GM18499 (cell line): ENCODE measurements at regions not wholly inside any gene's neighbourhood (a gene's known extent, or its start where the extent isn't known, plus 50 kb on each side); places are given as distances from the start of the nearest gene placed in this dataset.
"Not testable (repeated sequence)": the region's sequence is repeated elsewhere in the genome, so short reads cannot be mapped to it uniquely, and the experiment has no call there.

Experiments
- ATAC-seq: cut with Tn5 transposase; IDR thresholded peaks from one replicate; pipeline ENCODE4 v1.9.1; 2021; ENCODE audit warnings: moderate number of reproducible peaks; ENCODE audit not compliant: insufficient read depth, unreplicated experiment

- no peak for ATAC-seq
Observed at GRCh38 chr13:111654531-111654930, 334.1 kb downstream of the TEX29 start.

DNA sequence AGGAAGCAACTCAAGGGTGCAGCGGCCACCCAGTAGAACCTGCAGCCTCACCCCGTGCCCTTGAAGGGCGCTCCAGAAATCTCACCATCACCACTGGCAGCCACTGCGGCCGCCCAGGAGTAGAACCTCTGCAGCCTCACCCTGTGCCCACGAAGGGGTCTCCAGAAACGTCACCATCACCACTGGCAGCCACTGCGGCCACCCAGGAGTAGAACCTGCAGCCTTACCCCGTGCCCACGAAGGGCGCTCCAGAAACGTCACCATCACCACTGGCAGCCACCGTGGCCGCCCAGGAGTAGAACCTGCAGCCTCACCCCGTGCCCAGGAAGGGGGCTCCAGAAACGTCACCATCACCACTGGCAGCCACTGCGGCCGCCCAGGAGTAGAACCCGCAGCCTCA lies 336.0 kb downstream of the TEX29 start:
- ATAC-seq: no peak

DNA sequence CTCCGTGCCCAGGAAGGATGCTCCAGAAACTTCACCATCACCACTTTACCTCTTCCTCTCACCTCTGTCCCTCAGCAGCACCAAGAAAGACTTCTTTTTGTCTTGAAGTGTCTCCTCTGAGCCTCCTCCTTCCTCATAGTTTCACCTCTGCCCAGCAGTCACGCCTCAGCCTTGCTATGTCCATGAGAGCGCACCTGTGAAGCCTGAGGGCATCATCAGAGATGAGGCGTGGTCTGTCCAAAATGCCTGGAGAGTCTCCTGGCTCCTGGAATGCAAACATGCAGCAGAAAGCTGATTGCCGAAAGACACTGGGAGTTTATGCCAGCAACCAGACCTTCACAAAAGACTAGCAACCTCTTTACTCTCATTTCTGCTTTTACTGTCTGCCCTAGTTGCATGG lies 336.6 kb downstream of the TEX29 start:
- no peak for ATAC-seq

DNA sequence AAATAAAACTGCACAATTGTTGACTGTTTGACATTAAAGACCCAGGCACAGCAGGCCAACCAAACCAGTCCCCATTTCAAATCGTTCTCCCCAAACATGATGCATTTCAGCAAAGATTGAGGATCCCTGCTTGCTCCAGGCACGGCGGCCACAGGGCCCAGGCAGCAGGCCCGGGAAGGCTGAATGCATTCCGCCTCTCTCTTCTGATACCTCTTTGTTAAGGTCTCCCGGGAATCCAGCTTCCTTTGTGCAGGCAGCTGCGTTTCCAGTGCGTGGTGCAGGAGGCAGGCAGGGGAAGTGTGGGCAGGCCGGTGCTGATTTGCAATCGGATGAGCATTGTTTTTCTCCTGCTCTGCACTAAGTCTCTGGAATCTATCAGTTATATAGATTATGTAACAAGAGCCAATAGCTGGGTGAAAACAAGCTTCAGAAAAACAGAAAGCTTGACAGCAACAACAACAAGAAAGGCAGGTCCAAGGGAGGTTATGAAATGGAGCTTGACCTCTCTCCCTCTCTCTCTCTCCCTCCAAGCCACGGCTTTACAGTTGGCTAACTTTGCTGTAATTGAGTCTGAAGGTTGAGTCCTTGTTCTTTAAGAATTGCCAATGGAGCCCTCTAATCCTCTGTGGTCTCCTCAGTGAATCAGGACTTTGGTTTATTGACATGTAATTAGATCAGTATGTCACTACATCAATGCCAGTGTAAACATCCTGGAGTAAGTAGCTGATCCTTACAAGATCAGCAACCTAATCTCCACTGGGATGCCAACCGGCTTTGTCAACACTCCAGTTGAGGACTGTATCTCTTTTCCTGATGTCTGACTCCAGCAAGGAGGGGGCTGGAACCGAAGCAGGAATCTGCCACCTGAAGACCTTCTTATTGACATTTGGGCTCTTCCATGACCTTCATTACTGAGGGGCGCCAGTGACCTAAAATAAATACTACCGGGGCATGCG lies 338.0 kb downstream of the TEX29 start:
- no peak for ATAC-seq

DNA sequence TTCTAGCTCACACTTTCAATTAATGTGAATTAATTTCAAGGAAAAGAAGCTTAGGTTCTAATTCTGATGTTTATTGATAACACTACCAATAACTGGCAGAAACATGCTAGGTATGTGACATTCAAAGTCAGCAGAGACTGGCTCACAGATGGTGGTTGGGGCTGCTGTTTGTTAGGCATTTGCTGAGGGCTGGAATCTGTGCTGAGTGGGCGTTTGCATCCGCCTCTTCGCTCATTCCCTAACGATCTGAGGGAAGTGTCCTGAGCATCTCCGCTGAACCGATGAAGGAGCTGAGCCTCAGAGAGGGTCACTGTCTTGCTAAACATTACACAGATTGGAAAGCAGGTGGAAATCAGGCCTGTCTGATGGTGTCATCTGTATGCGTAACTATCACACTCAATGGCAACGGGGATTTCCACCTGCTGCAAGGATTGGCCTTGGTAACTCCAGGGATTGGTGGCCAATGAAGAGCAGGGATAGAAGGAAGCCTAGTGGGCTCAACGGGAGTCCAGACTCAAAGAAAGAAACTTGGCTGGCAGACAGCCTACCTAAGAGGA lies 338.9 kb downstream of the TEX29 start:
- no peak for ATAC-seq

DNA sequence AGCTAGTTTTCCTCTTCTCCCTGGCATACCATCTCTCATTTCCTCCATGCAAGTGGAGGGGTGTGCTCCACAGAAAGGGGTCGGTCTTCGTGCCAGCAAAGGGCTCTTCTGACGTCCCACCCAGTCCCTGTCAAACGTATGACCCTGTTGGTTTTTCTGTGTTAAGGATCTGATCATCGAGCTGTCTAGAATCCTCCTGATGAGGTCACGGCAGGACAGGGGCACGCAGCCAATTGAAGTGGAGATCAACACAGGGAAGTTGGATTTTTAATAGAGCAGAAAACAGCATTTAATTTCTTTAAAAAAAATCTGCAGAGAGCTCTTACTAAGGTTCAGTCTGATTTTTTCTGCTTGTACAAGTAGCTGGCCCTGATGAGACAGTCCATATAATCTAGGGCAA lies 339.4 kb downstream of the TEX29 start:
- ATAC-seq: no peak

DNA sequence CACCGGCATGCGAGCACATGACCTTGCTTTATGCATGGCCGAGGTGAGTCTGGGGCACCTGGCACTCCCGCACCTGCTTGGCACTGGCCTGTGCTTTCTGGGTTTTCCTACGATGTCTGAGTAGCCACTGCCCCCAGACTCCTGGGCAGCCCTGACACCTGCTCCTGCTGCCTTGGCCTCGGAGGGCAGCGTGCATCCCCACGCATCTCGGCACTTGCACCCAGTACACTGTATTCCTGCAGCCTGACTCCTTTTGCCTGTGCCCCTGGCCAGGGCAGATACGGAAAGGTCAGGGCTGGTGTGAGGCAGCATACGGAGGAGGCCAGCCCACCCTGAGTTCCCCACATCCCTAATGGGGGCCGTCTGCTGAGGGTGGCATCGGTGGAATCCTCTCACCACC lies 340.6 kb downstream of the TEX29 start:
- ATAC-seq: no peak

DNA sequence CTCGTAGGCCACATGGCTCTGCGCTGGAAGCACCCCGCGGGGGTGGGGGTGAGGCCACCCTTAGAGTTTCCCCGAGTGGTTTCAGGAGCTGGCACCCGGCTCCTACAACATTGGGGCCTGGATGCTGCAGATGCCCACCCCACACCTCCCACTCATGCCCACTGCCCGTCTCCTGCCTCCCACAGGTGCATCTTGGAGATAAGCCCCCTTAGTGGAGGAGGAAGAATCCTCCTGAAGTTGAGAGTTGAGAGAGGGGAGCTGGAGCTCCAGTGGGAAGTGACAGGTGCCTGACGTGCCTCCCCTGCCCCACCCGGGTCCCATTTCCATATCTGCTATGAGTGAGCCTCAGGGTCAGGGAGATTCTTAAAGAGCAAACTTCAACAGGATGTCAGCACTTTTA lies 341.3 kb downstream of the TEX29 start:
- no peak for ATAC-seq

DNA sequence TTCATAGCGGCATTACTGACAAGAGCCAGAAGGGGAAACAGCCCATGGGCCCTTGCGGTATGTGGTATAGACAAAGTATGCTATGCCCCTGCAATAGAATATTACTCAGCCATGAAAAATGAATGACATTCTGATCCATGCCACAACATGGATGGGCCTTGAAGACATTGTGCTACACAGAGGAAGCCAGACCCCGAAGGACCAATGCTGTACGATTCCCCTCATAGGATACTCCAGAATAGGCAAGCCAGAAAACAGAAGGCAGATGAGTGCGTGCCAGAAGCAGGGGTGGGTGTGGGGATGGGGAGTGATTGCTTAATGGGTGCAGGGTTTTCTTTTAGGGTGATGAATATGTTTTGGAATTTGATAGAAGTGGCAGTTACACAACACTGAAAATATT lies 342.0 kb downstream of the TEX29 start:
- ATAC-seq: no peak

DNA sequence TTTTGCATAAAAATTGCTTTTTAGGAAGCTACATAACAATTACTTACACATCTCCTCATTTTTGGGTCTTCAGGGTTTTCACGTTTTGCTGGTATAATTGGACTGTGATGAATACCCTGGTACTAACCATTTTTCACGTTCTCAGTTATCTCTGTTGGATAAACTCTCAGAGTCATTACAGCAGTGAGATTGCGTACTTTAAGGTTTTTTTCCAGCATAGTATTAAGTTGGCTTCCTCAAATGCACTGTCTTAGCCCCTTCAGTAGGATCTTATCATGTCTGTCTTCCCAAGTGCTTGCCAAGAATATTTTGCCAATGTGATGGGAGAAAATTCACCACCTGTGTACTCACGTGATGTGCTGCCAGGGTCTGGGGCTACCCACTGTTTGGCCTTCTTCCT lies 342.5 kb downstream of the TEX29 start:
- ATAC-seq: no peak

DNA sequence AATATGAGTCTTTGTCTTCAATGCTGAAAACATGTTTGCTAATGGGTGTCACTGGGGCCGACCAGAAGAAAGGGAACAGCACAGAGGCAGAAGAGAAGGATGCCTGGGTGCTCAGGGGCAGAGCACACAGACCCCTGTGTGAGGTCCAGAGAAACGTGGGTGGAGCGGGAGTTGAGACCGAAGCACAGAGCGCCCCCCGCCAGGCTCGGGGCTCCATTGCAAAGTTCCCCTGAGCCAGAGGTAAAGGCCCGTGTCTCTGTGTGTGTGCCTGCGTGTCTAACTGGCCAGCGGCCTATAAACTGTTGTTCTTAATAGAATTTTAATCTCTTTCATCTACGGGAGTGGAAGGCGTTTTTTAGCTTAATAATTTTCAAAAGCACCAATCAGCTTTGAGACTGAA lies 343.1 kb downstream of the TEX29 start:
- ATAC-seq: no peak

GRCh38 chr13:111663953-111664421 lies 343.5 kb downstream of the TEX29 start:
- no peak for ATAC-seq

DNA sequence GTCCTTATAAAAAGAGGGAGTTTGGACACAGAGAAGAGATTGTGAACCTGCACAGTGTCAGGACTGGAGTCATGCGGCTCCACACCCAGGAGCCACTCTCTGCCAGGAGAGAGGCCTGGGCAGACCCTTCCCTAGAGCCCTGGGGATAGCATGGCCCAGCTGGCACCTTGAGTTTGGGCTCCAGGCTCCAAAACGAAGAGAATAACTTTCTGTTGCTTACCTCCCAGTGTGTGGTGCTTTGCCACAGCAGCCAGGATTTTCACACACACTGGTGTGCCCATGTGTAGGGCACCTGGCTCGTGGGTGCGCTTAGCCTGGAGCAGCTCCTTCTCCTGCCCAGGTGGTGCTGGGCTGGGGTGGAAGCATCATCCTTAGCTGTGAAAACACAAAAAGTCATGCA lies 344.3 kb downstream of the TEX29 start:
- ATAC-seq: no peak

- ATAC-seq: no peak
Observed at GRCh38 chr13:111665691-111666095, 345.3 kb downstream of the TEX29 start.

DNA sequence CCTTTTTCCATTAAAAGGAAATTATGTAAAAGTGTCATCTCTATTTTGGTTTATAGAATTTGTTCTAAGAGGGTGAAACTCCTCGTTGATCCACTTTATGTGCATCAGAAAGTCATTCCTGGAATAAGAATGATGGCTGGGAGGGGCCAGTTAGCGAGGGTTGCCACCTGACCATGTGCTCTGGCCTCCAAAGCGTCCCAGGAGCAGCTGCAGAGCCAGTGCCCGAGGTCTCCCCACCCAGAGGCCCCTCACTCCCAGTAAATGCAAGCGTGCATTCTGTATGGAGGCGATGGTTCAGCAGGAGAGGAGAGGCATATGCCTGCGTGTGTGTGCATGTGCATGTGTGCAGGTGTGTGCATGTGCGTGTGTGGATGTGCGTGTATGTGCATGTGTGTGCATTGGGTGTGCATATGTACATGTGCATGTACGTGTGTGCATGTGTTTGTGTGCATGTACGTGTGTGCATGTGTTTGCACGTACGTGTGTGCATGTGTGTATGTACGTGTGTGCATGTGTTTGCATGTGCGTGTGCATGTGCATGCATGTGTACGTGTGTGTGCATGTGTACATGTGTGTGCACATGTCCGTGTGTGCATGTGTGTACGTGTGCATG lies 345.8 kb downstream of the TEX29 start:
- no peak for ATAC-seq

DNA sequence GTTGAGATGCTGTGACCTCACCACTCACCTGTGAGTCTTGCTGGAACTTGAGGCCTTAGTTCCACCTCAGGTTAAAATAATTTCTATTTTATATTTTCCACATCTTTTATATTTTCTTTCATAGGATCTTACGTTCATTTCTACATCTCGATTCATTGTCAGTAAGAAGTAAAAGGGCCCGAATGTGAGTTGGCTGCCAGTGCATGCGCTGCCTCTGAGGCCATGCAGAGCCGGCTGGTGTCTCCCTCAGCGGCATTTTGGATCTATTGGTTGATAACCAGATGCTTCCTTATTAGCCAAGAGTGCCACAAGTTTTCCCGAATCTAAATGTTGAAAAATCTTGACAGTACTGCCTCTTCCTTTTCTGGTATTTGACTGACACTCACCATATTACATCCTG lies 347.3 kb downstream of the TEX29 start:
- ATAC-seq: no peak

GRCh38 chr13:111668451-111668850 lies 348.0 kb downstream of the TEX29 start:
- no peak for ATAC-seq

- not testable (repeated sequence) for ATAC-seq
Observed at GRCh38 chr13:111672198-111672597, 351.8 kb downstream of the TEX29 start.

- ATAC-seq: not testable (repeated sequence)
Observed at GRCh38 chr13:111678120-111678882, 357.9 kb downstream of the TEX29 start.

DNA sequence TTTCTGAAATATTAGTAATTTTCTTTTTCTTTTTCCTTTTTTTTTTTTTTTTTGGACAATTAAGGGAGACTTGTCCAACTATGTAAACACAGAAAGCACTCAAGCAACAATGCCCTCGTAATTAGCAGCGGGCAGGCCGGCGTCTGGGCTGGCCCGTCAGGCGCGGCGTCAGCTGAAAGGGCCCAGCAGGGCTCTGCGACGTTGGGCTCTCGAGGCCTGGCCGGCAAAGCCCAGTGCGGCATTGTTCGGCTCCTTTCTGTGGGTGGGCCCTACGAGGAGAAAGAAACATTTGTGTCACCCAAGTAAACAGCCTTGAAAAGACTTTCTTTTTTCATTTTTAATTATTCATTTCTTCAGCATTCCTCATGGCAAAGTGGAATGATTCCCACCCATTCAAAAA lies 359.2 kb downstream of the TEX29 start:
- not testable (repeated sequence) for ATAC-seq

DNA sequence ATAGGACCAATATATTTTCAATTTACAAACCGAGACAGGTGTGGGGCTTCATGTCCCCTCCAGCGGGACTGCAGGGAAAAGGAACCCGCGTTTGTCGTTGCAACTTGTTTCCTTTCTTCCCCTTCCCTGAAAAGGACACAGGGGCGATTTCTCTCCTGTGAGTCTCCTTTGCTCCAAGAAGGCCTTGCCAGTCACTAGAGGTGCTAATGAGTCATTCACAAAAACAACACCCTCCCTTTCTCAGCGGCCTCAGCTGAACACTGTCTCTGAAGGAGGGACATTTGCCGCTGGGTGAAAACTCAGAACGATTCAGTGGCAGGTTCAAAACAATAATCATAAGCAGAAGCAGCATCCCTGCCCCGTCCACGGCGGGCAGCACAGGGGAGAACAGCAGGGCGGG lies 359.7 kb downstream of the TEX29 start:
- ATAC-seq: not testable (repeated sequence)
